HG02610 (cell line): ENCODE measurements at regions not wholly inside any gene's neighbourhood (a gene's known extent, or its start where the extent isn't known, plus 50 kb on each side); places are given as distances from the start of the nearest gene placed in this dataset.
A peak's percentile ranks its signal among the peaks of the same experiment; 100 is the strongest.
"Not testable (repeated sequence)": the region's sequence is repeated elsewhere in the genome, so short reads cannot be mapped to it uniquely, and the experiment has no call there.

Experiments
- ATAC-seq: cut with Tn5 transposase; IDR thresholded peaks from one replicate; pipeline ENCODE4 v1.9.1; 2021; ENCODE audit warnings: mild to moderate bottlenecking, moderate library complexity; ENCODE audit not compliant: unreplicated experiment

- no peak for ATAC-seq
Observed at GRCh38 chrX:3820167-3820566, 106.7 kb upstream of the PRKX start.

DNA sequence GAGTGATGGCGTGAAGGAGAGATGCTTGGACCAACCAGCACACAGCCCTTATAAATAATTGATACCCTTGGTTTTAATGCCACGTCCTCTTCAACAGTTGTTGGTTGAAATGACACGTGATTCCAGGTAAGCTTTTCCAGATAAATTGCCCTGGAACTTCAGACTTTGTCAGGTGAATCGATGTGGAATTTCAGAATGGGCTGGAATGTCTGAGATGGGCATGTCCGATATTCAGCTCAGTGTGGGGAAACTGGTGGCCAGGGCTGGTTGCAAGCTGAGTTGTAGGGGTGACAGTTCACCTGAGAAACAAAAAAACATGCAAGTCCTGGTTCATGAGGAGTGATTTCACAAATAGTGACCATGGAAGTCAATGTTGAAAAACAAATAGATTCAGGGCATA lies 104.0 kb upstream of the PRKX start:
- ATAC-seq = not testable (repeated sequence)

DNA sequence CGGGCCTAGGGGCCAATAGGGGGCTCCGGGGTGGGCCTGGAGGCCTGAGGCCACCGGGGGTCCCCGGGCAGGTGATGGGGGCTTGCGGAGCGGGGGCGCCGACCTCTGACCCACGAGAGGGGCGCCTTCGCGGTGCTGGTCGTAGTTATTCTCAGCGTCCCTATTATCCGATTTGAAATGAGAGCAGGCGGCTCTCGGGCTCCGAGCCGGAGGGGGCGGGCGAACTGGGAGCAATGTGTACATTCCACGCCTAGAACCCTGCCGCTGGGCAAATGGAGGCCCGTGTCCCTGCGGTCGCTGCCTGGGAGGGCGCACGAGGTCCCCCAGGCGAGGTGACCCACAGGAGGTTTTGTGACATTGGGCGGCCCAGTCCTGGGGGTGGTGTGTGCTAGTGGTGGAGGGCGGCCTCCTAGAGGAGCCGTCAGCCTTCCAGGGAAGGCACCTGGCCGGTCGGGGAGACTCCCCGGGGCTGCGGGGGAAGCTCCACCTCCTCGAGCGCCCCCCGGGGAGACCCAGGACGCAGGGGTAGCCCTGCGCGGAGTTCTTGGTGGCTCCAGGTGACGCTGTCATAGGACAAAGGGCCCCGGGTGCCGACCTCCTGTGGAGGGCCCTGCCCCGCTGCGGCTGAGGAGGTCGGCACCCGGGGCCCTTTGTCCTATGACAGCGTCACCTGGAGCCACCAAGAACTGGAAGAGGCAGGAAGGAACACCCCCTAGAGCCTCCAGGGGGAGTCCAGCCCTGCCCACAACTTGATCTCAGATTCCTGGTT lies 102.6 kb upstream of the PRKX start:
- peak; percentile 6 for ATAC-seq

- peak; percentile 29 for ATAC-seq
Observed at GRCh38 chrX:3811331-3812311, 98.2 kb upstream of the PRKX start.

GRCh38 chrX:3807906-3808305 lies 94.5 kb upstream of the PRKX start:
- no peak for ATAC-seq

DNA sequence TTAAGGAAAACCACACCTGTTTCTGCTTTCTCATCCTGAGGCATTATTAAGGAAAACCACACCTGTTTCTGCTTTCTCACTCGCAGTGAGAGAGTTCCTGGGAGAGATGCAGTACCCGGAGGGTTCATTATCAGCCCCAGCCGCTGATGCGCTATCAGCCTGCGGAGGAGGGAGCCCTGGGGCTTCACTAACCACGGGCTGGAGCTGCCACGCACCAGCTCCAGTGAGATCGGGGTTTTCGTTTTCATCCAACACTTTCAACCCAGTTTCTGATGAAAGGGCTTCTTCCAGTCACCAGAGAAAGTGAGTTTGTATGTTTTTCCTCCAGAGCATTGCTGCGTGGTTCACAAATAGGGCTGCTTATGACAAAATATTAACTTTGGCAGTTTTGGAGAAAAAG lies 93.2 kb upstream of the PRKX start:
- no peak for ATAC-seq

DNA sequence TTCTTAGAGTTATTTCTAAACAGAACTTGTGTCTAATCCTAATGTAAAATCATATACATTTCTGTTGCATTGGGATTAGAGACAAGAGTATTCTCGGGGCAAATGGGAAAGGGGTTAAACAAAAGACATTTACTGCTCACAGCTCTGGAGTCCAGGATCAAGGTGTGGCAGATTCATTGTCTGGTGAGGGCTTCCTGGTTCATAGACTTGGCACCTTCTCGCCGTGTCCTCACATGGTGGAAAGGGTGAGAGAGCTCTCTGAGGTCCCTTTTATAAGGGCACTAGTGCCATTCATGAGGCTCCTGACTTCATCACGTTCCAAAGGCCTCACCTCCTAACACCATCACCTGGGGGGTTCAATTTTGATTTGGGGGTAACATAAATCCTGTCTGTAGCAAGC lies 90.3 kb upstream of the PRKX start:
- no peak for ATAC-seq

DNA sequence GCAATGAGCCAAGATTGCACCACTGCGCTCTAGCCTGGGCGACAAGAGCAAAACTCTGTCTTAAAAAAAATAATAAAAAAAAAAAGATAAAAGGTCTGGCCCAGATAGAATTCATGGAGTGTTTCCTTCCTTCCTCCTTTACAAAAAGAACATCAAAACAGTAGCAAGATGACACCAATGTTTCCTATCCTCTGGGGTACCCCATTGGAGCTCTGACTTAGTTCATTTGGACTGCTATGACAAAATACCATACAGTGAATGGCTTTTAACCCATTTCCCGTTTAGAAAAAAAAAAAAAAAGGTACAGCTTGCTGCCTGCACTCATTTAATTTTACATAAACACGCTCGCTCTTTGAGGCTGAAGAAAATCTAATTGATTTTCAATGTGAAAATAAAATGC lies 89.9 kb upstream of the PRKX start:
- no peak for ATAC-seq

DNA sequence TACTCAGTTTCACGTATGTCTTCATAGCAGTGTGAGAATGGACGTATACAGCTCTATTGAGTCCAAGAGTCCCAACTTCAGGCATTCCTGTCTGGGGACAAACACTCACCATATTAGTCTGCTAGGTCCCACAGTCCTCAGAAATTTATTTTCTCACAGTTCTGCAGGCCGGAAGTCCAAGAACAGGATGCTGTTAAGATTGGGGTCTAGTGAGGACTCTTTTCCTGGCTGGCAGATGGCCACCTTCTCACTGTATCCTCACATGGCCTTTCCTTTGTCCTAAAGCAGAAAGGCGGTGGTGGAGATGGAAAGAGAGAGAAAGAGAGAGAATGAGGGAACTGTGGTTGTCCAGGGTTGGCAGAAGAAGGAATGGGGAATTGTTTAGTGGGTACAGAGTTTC lies 82.0 kb upstream of the PRKX start:
- ATAC-seq = not testable (repeated sequence)

DNA sequence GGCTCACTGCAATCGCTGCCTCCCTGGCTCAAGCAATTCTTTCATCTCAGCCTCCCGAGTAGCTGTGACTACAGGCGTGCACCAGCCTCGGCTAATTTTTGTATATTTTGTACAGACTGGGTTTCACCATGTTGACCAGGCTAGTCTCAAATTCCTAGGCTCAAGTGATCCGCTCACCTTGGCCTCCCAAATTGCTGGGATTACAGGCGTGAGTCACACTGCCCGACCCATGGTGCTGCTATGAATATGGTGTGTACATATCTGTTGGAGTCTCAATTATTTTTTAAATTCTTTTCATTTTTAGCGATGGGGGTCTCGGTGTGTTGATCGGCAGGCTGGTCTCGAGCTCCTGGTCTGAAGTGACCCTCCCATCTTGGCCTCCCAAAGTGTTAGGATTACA lies 78.0 kb upstream of the PRKX start:
- no peak for ATAC-seq

DNA sequence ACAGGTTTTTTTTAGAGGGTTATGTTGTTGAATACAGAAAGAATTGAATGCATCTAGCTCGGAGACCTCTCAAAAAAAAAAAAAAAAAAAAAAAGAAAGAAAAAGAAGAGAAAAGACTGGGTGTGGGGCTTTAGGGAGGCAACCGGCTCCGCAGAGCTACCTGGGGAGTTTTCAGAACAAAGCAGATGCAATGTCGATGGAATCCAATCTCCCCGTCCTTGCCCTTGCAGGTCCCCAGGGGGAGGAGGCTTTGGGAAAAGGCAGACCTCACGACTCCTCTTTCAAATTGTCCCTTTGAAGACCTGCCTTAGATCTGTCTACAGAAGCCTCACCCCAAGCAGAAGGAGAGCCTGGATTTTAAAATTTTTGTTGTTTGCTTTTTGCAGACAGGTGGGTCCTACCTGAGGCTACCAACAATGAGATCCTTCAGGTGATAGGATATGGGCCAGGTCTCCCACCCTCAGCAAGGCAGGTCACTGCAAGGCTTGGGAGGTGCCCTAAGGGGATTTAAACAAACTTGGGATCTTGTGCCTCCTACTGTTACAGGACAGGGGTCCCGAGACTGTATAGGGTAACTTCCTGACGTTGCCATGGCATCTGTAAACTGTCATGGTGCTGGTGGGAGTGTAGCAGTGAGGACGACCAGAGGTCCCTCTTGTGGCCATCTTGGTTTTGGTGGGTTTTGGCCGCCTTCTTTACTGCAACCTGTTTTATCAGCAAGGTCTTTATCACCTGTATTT lies 75.2 kb upstream of the PRKX start:
- ATAC-seq = no peak

GRCh38 chrX:3787856-3788255 lies 74.4 kb upstream of the PRKX start:
- ATAC-seq = no peak

DNA sequence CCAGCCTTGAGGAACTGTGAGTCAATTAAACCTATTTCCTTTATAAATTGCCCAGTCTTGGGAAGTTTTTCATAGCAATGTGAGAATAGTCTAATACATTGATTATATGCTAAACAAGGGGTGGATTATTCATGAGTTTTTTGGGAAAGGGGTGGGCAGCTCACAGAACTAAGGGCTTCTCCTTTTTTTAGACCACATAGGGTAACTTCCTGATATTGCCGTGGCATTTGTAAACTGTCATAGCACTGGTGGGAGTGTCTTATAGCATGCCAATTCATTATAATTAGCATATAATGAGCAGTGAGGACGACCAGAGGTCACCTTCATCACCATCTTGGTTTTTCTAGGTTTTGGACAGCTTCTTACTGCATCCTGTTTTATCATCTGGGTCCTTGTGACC lies 72.4 kb upstream of the PRKX start:
- ATAC-seq = not testable (repeated sequence)

- no peak for ATAC-seq
Observed at GRCh38 chrX:3780564-3780963, 67.1 kb upstream of the PRKX start.

DNA sequence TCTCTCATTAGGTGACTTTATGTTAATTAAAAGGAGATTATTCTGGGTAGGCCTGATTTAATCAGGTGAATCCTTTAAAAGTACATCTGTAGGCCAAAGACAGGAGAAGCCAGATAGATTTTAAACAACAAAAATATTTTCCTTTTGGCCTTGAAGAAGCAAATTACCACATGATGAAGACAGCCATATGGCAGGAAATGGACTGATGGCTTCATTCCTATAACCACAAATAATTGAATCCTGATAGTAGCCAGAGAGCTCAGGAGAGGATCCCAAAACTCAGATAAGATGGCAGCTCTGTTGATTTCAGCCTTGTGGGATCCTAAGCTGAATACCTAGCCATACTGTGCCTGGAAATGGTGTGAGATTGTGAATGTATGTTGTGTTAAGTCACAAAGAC lies 66.1 kb upstream of the PRKX start:
- no peak for ATAC-seq

DNA sequence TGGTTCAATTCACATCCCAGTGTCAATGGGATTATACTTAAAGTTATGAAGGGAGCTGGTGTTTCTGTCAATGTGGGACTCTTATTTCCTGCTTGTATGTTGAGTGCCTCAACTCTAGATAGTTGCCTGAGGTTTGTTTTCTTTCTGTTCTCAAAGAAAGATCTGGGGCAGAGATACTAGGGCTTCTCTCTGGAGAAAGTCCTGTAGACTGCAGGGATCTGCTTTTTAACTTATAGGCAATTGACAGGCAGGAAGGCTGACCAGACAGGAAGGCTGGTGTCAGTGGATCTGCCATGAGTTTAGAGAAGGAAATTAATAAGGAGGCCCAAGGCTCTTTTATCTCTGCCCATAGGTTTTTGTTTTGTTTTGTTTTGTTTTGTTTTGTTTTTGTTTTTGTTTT lies 64.0 kb upstream of the PRKX start:
- ATAC-seq = no peak

GRCh38 chrX:3771766-3772165 lies 58.3 kb upstream of the PRKX start:
- ATAC-seq = no peak

- ATAC-seq = no peak
Observed at GRCh38 chrX:3768881-3769280, 55.4 kb upstream of the PRKX start.
